Activated naive CD4-positive, alpha-beta T cell (primary cell): ENCODE measurements at regions not wholly inside any gene's neighbourhood (a gene's known extent, or its start where the extent isn't known, plus 50 kb on each side); places are given as distances from the start of the nearest gene placed in this dataset.
"Not testable (repeated sequence)": the region's sequence is repeated elsewhere in the genome, so short reads cannot be mapped to it uniquely, and the experiment has no call there.

Source experiments
- DNase-seq, 4 experiments: peaks; one replicate each; lab custom pipeline; 2025; lab: John Stamatoyannopoulos, UW

DNA sequence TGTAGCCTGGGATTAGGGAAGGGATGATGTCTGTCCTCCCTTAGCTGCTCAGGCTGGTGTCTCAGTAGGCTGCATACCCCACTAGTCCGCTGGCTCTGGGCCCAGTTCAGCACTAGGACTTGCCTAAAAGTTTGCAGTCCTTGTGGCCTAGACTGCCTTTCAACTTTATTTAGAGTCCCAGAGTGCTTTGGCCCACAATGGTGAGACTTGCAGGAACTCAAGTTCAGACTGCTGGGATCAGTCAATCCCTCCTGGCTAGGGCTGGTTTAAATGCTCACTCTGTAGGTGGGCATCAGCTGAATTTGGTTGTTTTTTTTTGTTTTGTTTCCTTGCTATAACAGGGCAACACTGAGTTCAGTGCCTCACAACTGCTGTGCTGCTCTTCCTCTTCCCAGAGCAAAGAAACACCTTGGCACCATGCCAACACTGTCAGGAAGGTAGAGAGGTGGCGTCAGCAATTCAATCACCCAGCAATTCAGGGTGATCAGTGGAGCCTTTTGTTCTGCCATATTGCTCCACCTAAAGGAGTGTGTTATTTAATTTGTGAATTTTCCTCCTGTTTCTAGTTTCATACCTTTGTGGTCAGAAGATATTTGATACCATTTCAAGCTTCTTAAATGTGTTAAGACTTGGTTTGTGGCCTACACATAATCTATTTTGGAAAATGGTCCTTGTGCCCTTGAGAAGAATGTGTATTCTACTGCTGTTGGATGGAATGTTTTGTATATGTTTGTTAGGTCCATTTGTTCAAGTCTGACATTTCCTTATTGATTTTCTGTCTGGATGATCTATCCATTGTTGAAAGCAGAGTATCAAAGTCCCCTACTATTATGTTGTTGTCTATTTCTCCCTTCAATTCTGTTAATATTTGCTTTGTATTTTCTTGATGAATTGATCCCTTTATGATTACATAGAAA is 284.0 kb upstream of the PMFBP1 start:
- no peak for DNase-seq

DNA sequence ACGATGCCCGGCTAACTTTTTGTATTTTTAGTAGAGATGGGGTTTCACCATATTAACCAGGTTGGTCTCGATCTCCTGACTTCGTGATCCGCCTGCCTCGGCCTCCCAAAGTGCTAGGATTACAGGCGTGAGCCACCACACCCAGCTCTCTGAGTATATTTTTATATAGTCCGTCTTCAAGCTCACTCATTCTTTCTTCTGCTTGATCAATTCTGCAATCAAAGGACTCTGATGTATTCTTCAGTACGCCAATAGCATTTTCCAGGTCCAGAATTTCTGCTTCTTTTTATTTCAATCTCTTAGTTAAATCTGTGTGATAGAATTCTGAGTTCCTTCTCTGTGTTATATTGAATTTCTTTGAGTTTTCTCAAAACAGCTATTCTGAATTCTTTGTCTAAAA is 281.9 kb upstream of the PMFBP1 start:
- DNase-seq, result not testable (repeated sequence)

DNA sequence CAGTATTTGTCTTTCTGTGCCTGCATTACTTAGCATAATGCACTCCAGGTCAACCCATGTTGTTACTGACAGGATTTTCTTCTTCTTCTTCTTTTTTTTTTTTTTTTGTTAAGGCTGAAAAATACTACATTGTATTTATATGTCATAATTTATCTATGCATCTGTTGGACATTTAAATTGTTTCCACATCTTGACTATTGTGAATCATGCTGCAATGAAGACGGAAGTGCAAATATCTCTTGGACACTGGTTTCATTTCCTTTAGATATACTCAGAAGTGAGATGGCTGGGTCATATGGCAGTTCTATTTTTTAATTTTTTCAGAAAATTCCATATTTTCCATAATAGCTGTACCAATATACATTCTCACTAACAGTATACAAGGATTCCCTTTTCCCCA is 272.7 kb upstream of the PMFBP1 start:
- no peak for DNase-seq

DNA sequence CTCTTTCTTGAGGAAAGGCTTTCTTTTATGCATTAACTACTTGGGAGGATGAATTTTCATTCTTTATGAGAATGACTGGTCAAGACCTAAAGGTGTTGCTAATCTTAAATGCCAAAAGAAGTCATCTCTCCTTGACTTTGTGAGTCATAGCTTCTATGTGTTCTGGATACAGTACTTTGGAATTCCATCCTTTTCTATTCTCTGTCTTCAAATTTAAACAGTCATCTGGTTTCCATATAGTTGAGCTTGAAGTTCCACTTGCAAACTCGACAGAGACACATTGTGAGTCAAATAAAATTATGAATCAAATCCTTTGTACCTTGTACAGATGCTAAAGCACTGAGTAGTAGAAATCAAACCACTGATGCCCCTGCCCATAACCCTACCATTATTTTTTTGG is 271.9 kb upstream of the PMFBP1 start:
- DNase-seq, result no peak

DNA sequence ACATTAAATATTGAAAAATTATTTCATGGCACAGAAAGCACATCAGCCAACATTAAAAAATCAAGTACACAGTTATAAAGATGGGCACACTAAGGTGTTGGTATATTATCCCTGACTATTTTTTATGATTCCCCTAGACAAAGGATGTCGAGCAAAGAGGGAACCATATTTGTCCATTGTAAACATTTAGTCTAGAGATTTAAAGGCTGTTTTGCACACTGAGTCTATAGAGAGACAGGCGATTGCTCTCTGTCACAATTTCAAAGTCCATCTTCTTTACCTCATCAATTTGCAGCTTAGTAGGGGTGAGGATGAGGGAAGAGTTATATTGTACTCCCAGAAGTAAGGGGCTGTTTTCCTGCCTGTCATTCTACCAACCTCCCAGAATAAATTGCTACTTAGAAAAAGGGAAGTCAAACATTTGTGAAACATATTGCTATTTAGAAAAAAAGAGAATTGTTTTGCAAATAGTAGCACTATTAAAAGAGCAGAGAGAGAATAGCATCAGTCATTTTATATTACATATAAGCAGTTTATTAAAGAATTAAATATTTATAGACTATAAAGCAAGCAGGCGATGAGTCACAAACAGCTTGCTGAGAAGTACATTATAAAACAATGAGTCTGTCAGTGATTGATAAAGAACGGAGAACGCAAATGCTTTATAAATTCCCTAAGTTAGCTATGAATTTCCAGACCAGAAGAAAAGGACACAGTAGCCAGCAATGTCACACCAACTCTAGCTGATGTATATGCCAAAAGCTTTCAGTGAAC is 270.6 kb upstream of the PMFBP1 start:
- no peak for DNase-seq

DNA sequence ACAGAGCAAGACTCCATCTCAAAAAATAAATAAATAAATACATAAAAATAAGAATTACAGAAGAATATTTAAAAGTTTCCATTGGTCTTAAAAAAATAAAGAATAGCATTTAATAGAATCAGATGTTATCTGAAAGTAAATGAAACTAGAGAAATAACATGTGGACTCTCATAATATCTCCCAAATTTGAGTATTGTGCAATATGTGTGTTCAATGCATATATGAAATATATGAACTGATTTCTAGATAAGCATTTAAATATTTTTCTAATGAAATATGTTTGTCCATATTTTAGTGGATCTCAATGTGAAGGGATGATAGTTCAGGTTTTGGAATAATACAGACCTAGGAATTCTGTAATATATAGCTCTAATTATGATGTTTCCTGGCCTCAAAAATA is 265.9 kb upstream of the PMFBP1 start:
- DNase-seq, result no peak

DNA sequence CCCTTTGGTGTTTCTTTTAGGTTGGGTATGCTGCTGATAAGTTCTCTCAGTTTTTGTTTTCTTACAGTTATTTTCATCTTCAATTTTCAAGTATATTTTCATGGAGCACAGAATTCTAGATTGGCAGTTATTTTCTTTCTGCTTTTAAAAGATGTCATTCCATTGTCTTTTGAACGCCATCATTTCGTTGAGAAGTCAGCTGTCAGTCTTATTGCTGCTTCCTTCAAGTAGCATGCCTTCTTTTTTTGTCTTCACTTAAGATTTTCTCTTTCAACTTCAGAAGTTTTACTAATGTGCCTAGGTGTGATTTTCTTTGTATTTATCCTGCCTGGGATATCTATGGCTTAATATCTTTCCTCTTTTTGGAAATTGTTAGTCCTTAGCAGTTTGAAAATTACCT is 262.2 kb upstream of the PMFBP1 start:
- no peak for DNase-seq

DNA sequence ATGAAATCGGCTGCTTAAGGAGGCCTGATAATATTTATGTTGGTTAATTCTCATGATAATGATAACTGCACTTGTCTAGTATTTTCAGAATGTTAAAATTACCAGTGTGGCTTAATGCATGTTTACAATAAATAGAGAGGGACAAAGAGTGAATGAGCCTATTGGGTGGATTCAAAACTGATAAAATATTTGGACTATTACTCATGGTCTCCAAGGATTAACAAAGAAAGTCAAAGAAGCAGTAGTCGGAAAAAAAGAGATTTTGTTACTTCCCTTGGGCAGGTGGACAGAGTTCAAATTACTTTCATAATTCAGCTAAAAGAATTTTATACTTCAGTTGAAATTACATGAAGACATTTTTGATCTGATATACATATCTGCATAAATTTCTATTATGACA is 258.2 kb upstream of the PMFBP1 start:
- DNase-seq, result no peak

DNA sequence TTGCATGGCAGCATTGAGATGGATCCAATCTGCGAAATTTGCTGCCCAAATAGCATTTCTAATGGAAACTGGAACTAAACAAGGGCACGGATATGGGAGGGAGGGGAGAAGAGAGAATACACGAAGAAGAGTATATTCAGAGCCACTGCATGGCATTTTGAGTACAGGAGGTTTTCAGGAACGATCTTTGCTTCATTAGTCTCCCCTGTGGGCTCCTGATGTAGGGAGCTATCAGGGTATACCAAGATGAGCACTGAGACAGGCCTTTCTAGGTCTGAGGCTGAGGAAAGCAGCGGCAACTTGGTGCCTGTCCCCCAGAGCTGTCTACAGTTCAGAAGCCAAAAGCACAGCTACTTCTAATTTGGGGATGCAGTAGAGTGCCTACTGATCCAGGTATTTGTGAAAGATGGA is 257.7 kb upstream of the PMFBP1 start:
- no peak for DNase-seq

DNA sequence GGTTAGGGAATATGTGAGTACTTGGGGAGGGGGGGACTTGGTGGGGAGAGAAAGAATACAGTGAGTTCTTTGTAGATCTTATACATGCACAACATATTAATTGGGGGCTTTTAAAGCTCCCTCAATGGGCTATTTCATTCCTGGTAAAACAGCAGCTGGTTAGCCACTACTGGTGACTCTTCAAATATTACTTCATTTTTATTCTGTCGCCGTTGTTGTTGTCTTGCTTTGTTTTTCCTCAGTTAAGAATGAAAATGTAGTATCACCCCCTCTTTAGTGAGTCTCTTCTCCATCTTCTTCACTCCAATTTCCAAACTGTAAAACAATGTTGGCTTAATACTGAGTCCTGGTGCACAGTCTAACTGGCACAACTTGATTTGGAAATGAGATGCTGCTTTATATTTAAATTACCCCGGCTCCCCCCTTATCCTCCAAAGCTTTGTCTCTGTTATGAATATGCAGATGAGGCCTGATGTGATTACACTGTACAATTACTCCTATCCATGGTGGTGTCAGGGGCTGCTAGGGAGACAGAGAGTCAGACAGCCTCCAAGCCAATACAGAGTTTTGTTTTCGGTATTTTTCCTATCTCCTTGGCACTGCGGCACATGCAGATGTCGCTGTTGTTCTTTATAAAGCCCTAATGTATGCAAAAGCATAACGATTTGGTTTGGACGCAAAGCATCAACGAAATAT is 256.9 kb upstream of the PMFBP1 start:
- no peak for DNase-seq

DNA sequence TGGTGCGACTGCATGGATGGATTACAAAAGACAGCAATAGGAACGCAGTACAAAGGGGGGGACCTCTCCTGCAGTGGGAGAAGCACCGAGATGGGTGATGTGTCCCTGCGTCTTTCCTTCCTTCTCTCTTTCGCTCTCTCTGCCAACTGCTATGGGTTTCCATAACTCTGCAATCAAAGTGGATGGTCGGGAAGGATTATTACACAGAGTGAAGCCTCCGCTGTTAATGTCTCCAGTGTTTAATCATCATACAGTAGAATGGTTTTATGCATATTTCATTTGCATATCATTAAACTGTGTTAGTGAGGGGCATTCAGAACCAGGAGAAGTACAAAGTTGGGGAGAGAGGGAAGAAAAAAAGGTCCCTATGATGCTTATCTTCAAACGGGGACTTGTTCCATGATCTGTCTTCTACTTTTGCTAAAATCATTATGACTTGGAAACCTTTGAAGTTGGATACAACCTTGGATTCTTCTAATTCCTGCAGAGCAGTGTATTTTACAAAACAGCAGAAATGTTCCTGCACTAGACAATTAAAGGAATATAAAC is 255.9 kb upstream of the PMFBP1 start:
- no peak for DNase-seq

DNA sequence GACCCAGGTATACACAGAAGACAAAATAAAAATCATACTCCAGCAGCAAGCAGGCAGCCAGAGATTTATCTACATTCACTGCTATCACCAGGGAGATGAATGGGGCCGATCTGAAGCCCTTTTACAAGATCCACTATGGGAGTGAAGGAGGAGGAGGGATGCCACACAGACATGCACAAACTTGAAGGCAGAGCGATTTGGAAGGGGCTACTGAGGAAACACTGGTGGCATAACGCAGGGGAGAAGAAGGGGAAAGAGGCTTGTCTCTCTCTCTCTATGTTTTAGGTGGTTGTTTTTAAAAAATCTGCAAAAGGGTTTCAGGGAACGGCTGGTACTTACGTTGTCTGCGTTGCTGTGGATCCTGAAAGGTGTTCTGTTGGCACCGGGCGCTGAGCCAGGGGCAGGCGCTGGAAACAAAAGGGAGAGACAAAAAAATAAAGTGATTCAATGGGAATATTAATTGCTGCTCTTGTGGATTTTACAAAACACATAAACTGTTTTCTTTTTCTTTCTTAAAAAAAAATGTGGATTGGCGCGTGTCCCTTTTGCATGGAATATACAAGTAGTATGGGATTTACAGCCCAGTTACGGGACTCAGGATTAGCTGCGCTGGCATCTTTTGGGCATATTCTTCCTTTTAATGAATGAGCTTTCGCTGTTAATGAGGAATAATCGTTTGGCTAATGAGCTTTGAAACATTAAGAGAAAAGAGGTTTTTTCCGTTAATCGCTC is 255.3 kb upstream of the PMFBP1 start:
- no peak for DNase-seq

DNA sequence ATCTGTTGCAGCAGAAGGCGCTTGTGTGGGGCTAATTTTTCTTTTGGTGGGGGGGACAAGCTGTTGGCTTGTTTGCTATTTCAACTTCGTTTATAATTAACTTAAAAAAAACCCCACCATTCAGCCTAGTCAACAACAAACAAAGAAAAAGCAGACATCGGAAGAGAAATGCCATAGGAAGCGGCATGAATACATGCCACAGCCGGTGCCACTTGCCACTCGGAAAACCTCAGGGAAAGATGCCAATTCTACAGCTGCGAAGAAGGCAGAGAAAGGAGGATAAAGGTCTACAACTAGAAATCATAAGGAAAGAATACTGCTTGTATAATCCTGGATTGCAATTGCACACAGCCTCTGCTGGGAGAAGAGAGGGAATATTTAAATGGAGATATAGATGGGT is 254.4 kb upstream of the PMFBP1 start:
- no peak for DNase-seq

DNA sequence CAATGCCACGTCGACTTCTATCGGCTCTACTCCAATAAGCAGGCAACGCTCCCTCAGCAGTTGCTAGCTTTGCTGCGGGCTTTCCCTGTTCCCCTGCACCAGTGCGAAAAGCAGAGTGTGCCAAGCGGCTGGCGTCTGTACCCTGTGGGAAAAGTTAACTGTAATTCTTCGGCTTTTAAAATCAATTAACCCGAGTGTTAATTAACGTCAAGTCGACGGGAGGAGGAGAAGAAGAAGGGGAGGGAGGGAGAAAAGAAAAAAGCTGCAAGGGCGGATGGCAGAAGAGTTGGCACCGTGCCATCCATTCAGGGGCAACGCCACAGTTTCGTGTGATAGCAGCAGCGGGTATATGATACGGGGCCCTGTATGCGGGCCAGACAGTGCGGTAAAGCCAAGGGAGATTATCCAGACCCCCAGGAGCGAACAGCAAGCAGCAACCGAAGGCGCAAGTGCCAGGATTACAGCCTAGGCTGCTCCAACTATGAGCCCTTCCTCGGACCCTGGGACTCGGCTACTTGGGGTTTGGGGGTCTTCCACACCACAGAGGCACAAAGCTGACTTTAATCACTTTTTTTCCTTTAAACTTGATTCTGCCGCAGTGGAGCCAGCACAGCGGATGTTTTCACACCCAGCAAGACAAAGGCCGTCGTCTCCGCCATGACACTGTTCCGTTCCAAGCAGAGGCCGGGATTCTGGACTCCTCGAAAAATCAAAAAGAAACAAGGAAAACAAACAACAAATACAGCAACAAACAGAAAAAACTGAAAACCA is 253.8 kb upstream of the PMFBP1 start:
- no peak for DNase-seq

DNA sequence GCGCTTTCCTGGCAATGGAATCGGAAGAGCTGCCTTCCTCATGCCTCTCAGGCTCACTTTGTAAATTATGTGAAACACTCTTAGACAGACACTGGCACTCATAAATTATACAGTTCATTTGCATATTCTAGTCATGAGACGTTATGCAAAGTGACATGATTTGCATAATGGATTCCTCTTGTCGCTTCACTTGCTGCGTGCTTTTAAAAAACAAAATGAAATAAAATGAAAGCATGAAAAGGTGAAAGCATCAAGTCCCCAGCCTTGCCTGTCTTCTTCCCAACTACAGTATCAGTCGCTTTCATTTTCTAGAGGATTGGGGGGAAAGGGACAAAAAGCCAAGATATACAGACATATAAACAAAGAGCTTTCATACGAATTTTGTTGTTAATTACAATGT is 252.8 kb upstream of the PMFBP1 start:
- DNase-seq, result no peak

DNA sequence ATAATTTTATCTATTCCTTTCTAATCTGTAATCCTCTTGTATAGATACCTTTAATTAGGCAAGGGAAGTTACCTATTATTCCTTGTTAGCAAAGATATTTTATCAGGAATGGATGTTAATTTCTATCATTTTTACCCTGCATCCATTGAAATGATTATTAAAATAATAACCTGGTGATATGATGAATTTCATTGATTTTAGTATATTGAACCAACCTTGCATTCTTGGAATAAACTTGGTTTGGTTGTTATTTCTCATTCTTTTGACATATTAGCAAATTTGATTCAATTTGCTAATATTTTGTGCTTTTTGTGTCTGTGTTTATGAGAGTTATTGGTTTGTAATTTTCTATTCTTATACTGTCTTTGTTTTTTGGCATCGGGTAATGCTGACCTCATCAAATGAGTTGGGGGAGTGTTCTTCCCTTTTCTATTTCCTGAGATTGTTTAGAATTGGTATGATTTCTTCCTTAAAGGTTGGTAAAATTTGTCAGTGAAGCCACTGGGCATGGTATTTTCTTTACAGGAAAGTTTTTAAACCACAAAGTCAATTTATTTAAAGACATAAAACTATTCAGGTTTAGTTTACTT is 250.4 kb upstream of the PMFBP1 start:
- no peak for DNase-seq

DNA sequence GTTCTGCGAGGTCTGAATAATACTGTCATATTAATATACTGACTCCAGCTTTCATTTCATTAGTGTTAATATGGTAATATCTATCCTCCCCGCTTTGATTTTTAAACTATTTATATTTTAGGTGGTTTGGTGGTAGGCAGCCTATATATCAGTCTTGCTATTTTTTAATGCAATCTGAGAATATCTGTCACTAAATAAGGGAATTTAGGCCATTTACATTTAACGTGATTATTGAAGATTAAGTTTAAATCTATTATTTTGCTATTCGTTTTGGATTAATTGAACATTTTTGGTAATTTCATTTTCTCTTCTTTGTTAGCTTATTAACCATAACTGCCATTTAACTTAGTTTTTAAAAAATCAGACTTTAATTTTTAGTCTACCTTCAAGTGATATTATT is 247.7 kb upstream of the PMFBP1 start:
- DNase-seq, result no peak

DNA sequence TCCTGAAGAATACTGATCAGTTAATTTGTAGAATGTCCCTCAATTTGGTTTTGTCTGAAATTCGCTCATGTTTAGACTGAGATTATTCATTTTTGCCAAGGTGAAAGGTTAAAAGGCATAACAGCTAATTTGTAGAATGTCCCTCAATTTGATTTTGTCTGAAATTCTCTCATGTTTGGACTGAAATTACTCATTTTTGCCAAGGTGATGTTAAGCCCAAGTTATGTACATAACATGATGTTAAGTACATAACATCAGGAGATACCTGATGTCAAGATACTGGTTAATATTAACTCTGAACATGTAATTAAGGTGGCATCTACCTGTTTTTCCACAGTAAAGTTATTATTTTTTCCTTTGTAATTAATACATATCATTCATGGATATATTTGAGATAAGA is 243.4 kb upstream of the PMFBP1 start:
- no peak for DNase-seq

DNA sequence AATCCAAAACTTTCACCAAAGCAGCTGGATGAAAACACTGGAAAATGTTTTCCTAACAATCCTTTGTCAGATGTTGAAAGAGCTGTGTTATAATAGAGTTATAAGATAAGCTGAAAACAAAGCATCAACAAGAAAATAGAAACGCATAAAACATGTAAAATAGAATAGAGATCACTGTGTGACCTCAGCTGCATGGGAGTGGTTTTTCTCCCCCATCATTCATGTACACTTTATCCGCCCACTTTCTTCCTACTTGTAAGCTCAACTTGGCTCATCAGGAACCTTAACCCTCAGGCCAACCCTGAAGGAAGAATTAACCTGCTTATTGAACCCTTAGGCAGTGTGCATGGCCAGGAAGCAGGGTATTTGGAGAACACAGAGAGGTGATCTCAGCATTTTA is 238.5 kb upstream of the PMFBP1 start:
- DNase-seq, result no peak

DNA sequence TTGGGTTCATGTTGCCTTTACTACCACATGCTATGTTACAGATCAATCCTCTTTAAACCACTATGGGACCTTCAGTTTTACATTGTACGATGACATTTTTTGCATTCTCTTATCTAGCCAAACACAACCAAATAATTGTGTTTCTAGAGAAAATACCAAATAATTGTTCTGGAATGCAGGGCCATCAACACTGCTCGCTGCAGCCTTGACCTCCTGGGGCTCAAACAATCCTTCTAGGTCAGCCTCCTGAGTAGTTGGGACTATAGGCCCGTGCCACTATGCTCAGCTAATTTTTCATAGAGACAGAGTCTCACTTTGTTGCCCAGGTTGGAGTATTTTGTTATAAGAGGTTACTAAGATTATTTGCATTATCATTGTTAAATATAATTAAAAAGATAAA is 237.5 kb upstream of the PMFBP1 start:
- no peak for DNase-seq

DNA sequence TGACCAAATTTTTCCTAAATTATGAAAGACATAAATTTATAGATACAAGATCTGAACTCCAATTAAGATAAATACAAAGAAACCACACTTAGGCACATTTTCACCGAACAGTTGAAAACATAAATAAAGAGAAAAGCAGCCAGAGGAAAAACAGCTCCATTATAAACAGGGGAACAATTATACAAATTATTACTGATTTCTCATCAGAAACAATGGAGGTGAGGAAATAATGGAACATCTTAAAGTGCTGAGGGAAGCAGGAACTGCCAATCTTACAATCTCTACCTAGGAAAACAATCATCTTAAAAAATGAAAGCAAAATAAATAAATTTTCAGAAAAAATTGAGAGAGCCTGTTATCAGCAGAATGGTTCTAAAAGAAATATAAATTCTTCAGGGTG is 234.4 kb upstream of the PMFBP1 start:
- no peak for DNase-seq
